ENCODE measurements at regions not wholly inside any gene's neighbourhood (a gene's known extent, or its start where the extent isn't known, plus 50 kb on each side); places are given as distances from the start of the nearest gene placed in this dataset.

DNA sequence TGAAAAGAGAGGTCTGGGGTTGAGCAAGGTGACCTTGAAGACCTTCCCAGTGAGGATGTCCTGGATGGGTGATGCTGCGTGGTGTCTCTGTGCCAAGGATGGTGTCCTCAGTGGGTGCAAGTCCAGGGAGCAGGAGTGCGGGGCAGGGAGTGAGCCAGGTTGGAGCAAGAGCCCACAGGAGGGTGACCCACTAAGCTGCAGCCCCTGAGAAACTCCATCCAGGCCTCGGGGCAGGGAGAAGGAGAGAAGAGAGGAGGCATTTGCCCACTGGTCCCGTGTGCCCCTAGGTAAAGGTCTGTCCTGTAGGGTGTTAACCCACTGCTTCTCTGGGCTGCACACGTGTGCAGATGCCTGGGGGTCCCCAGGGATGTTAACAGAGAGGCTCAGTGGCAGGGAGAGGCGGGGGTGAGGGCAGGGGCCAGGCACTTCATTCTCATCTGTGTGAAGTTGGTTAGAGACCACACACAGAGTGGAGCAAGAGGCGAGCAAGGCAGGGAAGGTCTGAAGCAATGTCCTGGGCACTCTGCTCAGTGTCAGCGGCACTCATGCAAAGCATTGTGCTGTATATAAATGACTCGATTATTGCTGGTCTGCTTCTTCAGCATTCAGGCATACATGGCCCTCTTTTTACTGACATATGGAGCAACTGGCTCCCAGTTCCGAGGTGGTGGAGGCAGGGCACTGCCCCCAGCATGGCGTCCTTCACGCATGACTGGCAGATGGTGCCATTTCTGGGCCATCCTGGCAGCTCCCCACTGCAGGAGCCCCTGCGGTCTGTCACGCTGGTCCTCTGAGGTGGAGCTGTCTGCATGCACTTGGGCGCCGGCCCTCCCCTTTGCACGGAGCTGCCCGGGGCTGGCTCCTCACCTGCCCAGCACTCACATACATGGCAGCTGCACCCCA lies 117.2 kb upstream of the HS6ST1 start:
- H3K4me3 ChIP-seq (replicated peaks; ENCODE audit: insufficient read depth, low read length): no peak overlapping the region
- H3K27me3 ChIP-seq (ENCODE audit: insufficient read depth, poor library complexity, severe bottlenecking): no peaks in the 10 kb centered on the region
- H3K27ac ChIP-seq (replicated peaks): no peak overlapping the region
- TF ChIP-seq, protein P1, sequence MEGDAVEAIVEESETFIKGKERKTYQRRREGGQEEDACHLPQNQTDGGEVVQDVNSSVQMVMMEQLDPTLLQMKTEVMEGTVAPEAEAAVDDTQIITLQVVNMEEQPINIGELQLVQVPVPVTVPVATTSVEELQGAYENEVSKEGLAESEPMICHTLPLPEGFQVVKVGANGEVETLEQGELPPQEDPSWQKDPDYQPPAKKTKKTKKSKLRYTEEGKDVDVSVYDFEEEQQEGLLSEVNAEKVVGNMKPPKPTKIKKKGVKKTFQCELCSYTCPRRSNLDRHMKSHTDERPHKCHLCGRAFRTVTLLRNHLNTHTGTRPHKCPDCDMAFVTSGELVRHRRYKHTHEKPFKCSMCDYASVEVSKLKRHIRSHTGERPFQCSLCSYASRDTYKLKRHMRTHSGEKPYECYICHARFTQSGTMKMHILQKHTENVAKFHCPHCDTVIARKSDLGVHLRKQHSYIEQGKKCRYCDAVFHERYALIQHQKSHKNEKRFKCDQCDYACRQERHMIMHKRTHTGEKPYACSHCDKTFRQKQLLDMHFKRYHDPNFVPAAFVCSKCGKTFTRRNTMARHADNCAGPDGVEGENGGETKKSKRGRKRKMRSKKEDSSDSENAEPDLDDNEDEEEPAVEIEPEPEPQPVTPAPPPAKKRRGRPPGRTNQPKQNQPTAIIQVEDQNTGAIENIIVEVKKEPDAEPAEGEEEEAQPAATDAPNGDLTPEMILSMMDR (IDR thresholded peaks at IDR 0.05; ENCODE audit: insufficient read depth, low read length): no peak
- DNase-seq (ENCODE audit: low read depth in 1 of 2, low spot score in 1 of 2): no peak

DNA sequence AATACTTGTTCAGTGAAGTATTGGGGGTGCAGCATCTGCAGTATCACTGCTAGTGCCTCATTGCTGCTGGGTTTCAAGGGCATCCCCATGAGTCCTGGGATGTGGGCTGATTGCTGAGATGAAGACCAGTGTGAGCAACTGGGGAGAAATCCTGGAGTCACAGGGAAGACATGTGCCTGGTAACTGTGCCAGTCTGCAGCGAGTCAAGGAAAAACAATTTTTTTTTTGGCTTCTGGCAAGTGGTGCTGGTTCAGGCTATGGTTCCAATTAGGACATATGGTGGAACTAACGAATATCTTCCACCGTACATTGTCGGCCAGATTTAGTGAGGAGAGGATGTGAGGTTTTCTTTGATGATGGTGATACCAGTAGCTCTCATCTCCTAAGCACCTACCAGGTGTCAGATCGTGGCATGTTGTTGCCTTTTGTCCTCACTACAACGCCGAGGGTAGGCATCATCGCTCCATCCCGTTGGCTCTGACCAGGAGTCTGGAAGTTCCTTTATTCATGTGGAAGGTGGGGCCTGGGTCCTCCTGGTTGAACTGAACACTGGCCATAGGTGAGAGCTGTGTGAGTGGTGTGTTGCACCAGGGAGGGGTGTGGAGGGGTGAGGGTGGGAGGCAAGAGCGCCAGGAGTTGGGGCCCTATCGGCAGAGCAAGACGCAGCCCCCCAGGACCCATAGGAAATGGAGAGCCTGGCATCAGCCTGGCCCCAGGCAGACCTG lies 118.0 kb upstream of the HS6ST1 start:
- no peak for DNase-seq (ENCODE audit: low read depth in 1 of 2, low spot score in 1 of 2)
- H3K4me3 ChIP-seq (replicated peaks; ENCODE audit: insufficient read depth, low read length): no peak overlapping the region
- TF ChIP-seq, protein P2, sequence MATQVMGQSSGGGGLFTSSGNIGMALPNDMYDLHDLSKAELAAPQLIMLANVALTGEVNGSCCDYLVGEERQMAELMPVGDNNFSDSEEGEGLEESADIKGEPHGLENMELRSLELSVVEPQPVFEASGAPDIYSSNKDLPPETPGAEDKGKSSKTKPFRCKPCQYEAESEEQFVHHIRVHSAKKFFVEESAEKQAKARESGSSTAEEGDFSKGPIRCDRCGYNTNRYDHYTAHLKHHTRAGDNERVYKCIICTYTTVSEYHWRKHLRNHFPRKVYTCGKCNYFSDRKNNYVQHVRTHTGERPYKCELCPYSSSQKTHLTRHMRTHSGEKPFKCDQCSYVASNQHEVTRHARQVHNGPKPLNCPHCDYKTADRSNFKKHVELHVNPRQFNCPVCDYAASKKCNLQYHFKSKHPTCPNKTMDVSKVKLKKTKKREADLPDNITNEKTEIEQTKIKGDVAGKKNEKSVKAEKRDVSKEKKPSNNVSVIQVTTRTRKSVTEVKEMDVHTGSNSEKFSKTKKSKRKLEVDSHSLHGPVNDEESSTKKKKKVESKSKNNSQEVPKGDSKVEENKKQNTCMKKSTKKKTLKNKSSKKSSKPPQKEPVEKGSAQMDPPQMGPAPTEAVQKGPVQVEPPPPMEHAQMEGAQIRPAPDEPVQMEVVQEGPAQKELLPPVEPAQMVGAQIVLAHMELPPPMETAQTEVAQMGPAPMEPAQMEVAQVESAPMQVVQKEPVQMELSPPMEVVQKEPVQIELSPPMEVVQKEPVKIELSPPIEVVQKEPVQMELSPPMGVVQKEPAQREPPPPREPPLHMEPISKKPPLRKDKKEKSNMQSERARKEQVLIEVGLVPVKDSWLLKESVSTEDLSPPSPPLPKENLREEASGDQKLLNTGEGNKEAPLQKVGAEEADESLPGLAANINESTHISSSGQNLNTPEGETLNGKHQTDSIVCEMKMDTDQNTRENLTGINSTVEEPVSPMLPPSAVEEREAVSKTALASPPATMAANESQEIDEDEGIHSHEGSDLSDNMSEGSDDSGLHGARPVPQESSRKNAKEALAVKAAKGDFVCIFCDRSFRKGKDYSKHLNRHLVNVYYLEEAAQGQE (IDR thresholded peaks at IDR 0.05; ENCODE audit: insufficient replicate concordance, low read depth): no peak
- no peak for TF ChIP-seq POLR2AphosphoS5 (IDR thresholded peaks at IDR 0.05; ENCODE audit: low read depth)
- no peak for TF ChIP-seq SPI1 (IDR thresholded peaks at IDR 0.05; ENCODE audit: borderline replicate concordance, low read depth)
- no peak for TF ChIP-seq GABPA (IDR thresholded peaks at IDR 0.05; ENCODE audit: low read depth)
- TF ChIP-seq, protein P1 (IDR thresholded peaks at IDR 0.05; ENCODE audit: insufficient read depth, low read length): no peak
- H3K27me3 ChIP-seq (ENCODE audit: insufficient read depth, poor library complexity, severe bottlenecking): no peaks in the 10 kb centered on the region
- H3K27ac ChIP-seq (replicated peaks): no peak overlapping the region

DNA sequence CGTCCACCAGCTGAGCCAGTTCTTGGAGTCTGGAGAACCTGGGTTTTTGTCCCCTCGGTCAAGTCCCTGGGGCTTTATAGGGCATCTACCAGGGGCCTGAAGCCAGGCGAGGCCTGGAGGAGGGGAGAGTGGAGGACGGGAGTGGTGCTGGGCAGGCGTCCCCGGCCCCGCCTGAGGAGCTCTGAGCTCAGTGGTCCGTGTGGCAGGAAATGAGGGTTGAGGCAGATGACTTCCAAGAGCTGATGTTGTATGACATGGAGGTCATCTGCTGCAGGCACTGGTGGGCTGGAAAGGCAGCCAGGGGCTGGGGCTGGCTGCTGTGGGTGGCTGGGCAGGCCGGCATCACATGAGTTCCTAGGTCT lies 118.5 kb upstream of the HS6ST1 start:
- Histone ChIP-seq H3K27ac (replicated peaks) (no peak overlapping the region), H3K27me3 (ENCODE audit: insufficient read depth, poor library complexity, severe bottlenecking) (no peaks in the 10 kb centered on the region), H3K4me3 (replicated peaks; ENCODE audit: insufficient read depth, low read length) (no peak overlapping the region)
- TF ChIP-seq, protein P2 (IDR thresholded peaks at IDR 0.05; ENCODE audit: insufficient replicate concordance, low read depth): no peak
- no peak for TF ChIP-seq POLR2AphosphoS5 (IDR thresholded peaks at IDR 0.05; ENCODE audit: low read depth)
- no peak for TF ChIP-seq SPI1 (IDR thresholded peaks at IDR 0.05; ENCODE audit: borderline replicate concordance, low read depth)
- no peak for TF ChIP-seq GABPA (IDR thresholded peaks at IDR 0.05; ENCODE audit: low read depth)
- TF ChIP-seq, protein P1 (IDR thresholded peaks at IDR 0.05; ENCODE audit: insufficient read depth, low read length): no peak
- DNase-seq (ENCODE audit: low read depth in 1 of 2, low spot score in 1 of 2): no peak

Data from HL-60 (cell line).